NB4 (cell line): ENCODE measurements at regions not wholly inside any gene's neighbourhood (a gene's known extent, or its start where the extent isn't known, plus 50 kb on each side); places are given as distances from the start of the nearest gene placed in this dataset.

ENCODE experiments used
- MYC ChIP-seq: IDR thresholded peaks from 2 replicates; pipeline ENCODE4 v1.6.1; 2011; ENCODE audit warnings: low read depth, low read length
- POLR2A ChIP-seq: IDR thresholded peaks from 2 replicates; pipeline ENCODE4 v1.6.1; 2011; ENCODE audit warnings: mild to moderate bottlenecking; ENCODE audit not compliant: insufficient read length; ENCODE audit errors: extremely low read depth
- TF ChIP-seq, protein P1 (sequence below): IDR thresholded peaks from one replicate; pipeline ENCODE4 v1.5.1; 2012; ENCODE audit warnings: low read depth, low read length
- TF ChIP-seq, protein P2 (sequence below): IDR thresholded peaks from 2 replicates; pipeline ENCODE4 v1.6.1; 2011; ENCODE audit warnings: low read depth, low read length

DNA sequence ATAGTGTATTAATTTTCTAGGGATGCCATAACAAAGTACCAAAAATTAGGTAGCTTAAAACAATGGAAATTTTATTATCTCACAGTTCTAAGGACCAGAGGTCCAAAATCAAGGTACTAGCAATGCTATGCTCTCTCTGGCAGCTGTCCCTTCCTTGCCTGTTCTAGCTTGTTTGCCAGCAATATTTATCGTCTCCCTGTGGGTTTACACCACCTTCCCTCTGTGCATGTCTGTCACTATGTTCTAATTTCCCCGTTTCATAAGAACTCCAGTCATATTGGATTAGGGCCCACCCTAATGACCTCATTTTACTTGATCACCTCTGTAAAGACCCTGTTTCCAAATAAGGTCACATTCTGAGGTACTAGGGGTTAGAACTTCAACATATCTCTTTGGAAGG lies 217.2 kb downstream of the IBTK start:
- TF ChIP-seq POLR2A (no peak), MYC (no peak)
- TF ChIP-seq, protein P1, sequence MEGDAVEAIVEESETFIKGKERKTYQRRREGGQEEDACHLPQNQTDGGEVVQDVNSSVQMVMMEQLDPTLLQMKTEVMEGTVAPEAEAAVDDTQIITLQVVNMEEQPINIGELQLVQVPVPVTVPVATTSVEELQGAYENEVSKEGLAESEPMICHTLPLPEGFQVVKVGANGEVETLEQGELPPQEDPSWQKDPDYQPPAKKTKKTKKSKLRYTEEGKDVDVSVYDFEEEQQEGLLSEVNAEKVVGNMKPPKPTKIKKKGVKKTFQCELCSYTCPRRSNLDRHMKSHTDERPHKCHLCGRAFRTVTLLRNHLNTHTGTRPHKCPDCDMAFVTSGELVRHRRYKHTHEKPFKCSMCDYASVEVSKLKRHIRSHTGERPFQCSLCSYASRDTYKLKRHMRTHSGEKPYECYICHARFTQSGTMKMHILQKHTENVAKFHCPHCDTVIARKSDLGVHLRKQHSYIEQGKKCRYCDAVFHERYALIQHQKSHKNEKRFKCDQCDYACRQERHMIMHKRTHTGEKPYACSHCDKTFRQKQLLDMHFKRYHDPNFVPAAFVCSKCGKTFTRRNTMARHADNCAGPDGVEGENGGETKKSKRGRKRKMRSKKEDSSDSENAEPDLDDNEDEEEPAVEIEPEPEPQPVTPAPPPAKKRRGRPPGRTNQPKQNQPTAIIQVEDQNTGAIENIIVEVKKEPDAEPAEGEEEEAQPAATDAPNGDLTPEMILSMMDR: no peak
- TF ChIP-seq, protein P2, sequence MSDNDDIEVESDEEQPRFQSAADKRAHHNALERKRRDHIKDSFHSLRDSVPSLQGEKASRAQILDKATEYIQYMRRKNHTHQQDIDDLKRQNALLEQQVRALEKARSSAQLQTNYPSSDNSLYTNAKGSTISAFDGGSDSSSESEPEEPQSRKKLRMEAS: no peak
